NCI-H460 (cell line): ENCODE measurements at regions not wholly inside any gene's neighbourhood (a gene's known extent, or its start where the extent isn't known, plus 50 kb on each side); places are given as distances from the start of the nearest gene placed in this dataset.
A peak's percentile ranks its signal among the peaks of the same experiment; 100 is the strongest.

Source experiments
- DNase-seq: peaks from one replicate; pipeline ENCODE4 v3.0.0-alpha.2; 2016; ENCODE audit warnings: low read depth; ENCODE audit errors: extremely low read depth

GRCh38 chr4:137762591-137762990, 230.3 kb upstream of the PCDH18 start:
- no peak for DNase-seq

DNA sequence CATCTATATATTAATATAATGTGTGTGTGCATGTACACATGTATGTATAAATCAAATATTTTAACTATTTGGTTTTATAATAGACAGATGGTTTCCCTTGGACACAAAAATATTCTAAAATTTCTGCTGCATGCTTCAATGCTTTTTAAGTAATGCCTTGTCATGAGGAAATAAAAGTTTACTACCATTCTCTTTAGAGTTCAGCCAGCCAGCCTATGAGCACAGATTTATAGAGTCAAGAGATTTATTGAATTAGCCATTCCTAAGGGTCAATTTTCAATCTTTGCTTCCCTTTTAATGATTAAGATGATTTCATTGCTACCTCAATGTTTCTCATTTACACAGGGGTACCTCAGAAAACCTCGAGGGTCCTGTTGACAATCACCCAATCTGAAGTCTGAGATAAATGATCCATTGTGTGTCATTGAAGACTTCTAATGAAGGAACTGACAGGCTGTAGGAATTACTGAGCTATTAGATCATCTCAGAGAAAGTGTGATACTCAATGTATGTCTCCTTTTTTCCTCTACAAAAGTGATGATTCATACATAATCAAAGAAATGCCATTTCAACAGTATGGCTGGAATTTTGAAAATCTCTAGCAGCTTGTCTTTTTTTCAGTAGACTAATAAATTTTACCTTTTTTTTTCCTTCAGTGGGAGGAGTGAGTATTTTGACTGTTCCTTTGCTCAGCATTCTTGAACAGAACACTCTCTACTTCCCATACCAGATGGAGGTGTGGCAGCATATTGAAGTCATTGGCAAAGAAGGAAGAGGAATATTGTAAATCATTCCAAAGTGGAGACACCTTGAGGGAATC, 222.6 kb upstream of the PCDH18 start:
- DNase-seq, result no peak

DNA sequence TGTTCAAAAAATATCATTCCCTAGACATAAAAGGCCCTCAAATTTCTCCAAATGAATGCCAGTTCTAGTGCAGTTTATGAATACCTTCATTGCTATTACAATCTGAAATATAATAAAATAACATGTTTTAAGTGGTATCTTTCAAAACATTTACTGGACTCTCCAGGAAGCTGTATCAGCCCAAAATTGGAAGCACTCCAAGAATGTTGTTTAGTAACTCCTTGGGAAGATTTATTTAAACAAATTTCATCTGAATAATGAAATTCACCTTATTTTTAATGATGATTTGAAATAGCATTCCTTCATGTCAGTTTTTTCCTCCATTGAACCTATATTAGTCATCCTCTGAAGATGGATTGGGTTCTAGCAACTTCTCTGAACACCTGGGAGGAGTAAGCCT, 217.2 kb upstream of the PCDH18 start:
- DNase-seq, result no peak

DNA sequence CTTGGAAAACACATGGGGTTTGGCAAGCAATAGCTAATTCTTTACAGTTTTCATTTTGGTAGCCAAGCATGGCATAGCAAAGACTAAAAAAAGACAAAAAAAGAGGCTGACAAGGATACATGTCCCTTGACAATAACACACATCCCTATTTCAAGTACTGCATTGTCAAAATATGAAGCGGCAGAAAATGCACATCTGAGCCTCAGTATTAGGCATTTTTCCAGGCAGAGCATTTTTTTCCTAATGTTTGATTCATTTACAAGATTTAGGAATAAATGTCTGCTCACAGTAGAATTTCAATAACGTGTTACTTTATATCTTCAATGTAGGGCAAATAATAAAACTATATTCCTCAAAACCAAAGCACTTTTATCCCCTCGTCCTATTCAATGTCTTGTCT, 216.3 kb upstream of the PCDH18 start:
- no peak for DNase-seq

GRCh38 chr4:137740141-137740540, 207.8 kb upstream of the PCDH18 start:
- DNase-seq, result no peak

GRCh38 chr4:137739391-137739790, 207.1 kb upstream of the PCDH18 start:
- no peak for DNase-seq

DNA sequence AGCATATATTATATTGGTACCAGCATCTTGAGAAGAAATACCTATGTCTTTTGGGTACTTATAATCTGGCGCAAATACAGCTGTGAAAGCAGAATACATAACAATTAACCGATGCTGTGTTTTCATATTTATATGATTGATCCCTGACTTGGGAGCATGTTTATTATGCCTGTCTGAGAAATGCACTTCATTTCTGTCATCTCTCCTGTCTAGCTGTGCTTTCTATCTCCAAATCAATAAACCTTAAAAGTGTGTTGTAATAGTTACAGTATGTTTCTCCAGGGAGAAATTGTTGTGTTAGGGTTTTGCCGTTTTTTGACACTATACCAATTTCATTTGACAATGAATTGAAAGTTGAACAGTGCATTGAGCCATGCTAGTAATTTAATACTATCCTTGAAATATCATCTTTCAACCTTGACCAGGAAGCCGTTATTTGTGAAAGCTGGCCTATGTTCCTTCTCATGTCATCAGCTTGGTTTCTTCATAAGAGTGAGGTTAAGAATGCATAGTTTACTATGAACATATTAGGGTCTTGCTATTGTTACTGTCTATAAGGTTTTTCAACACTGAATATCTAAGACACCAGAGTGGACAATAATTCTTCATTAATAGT, 206.2 kb upstream of the PCDH18 start:
- no peak for DNase-seq

DNA sequence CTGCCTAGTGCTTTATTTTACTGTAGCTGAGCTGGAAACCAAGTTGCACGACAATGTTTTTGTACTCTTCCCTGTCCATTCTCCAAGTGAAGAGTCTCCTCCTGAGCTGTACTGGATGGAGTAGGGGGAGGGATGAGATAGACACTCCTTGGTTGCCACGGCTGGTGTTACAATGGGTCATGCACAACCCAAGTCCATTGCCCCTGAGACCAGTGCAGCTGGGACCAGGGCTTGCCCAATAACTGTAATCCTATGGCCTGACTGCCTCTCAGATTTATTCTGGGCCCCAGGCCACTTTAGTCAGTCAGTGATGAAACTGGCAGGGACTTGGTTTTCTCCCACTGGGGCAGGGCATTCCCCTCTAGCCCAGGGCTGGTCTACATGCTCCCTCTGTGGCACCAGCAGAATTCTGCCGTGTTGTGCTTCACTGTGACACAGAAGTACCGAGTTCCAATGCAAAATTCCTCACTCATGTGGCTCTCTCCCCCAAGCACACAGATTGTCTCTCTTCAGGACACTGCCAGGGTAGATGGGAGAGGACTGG, 203.3 kb upstream of the PCDH18 start:
- no peak for DNase-seq

DNA sequence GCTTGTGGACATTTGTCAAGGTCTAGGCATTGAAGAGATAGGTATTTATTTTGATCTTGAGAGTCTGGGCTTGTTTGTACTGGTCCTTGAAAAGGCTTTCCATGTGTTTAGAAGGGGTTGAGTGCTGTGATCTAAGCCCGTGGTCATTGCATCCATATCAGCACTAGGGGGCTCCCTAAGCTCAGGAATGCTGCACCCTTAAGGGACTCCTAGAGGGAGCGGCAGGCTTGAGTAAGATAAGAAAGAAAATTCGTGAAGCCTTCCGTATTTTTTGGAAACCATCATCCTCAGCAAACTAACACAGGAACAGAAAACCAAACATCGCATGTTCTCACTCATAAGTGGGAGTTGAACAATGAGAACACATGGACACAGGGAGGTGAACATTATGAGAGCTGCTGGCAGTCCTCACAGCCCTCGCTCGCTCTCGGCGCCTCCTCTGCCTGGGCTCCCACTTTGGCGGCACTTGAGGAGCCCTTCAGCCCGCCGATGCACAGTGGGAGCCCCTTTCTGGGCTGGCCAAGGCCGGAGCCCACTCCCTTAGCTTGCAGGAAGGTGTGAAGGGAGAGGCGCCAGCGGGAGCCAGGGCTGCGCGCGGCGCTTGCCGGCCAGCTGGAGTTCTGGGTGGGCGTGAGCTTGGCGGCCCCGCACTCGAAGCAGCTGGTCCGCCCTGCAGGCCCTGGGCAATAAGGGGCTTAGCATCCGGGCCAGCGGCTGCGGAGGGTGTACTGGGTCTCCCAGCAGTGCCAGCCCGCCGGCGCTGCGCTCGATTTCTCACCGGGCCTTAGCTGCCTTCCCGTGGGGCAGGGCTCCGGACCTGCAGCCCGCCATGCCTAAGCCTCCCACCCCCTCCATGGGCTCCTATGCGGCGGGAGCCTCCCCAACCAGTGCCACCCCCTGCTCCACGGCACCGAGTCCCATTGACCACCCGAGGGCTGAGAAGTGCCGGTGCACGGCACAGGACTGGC, 201.2 kb upstream of the PCDH18 start:
- DNase-seq, result peak; percentile 75

- DNase-seq, result no peak
Measured at GRCh38 chr4:137722910-137723309, 190.6 kb upstream of the PCDH18 start.

DNA sequence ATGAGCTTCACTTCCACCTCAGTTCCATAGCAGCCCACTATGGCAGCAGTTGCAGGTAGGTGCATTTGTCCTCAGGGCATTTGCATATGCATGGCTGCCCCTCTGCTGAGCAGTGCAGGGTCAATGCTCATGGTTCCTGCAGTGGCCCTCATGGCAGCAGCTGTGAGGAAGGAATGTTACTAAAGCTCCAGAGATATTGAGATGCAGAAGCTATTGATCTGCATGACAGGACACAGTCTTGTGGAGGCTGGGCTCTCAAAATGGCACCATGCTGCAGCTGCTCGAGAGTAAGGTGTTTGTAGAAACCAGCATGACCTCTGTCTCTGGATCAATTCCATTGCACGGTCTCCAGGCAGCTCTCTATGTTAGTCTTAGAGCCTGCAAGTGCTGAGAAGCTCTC, 179.2 kb upstream of the PCDH18 start:
- DNase-seq, result no peak

GRCh38 chr4:137707626-137708025, 175.3 kb upstream of the PCDH18 start:
- DNase-seq, result no peak

DNA sequence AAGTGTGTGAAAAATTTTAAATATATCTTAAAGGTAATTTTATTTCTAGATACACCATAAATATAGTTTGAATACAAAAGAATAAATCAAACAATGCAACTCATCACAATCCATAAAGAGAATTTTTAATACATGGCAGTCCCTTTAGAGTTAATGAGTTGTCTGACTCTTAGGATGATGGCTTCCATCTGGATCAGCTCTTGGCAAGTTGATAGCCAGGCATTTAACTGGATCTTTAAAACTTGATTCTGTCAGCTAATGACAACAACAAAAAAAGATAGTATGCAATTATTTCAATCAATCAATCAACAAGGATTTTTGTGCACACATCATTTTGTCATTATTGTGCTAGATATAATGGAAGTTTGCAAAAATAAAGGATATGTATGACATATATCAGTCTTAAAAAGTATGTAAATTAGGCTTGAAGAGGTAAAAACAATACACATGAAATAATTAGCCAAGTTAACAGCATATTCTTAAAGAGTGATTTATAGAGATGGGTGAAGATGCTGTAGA, 174.9 kb upstream of the PCDH18 start:
- DNase-seq, result no peak

DNA sequence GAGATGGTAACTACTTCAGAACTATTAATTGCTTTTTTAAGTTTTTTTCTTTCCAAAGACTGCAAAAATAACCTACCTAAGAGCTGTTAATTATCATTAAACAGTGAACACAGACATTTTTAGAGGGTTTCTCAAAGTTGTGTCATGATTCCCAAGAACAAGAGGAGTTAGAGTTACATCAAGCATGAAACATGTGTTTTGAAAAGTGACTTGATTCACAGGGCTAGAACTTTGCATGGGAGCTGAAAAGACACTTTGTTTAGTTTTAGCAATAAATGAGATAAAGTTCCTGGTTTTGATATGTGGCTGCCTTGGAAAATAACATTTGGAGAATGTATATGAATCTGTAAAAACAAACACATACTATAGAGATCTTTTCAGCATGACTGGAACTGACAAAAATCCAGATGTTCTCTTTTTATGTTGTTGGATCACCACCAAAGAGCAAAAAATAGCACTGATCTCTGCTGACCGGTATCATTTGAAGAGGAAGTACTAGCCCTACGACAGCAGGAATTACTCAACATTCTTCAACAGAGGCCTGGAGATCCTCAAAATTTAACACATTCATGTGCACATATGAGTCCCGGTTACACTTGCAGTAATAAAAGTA, 173.0 kb upstream of the PCDH18 start:
- DNase-seq, result no peak

GRCh38 chr4:137703195-137703594, 170.9 kb upstream of the PCDH18 start:
- DNase-seq, result no peak

GRCh38 chr4:137702512-137702911, 170.2 kb upstream of the PCDH18 start:
- DNase-seq, result no peak

GRCh38 chr4:137701401-137701800, 169.1 kb upstream of the PCDH18 start:
- no peak for DNase-seq

GRCh38 chr4:137700751-137701150, 168.5 kb upstream of the PCDH18 start:
- no peak for DNase-seq

- no peak for DNase-seq
Measured at GRCh38 chr4:137700072-137700471, 167.8 kb upstream of the PCDH18 start.

DNA sequence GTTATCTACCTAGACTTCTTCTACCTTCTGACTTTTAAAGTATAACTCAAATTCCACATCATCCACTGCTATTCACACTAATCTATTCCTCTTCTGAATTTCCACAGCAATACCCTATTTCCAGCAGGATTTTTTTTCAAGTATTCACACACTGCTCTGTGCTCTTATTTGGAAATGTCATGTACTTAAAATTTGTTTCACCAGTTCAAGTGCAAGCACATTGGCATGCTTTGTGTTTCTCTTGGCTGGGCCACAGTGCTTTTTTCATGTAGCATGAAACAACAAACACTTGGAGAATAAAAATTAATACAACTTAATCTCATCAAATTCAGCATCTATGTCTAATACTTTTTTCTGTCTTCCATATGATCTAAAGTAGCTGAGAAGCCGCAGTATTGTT, 161.8 kb upstream of the PCDH18 start:
- DNase-seq, result no peak
